ENCODE measurements at regions not wholly inside any gene's neighbourhood (a gene's known extent, or its start where the extent isn't known, plus 50 kb on each side); places are given as distances from the start of the nearest gene placed in this dataset.

GRCh38 chr11:15446315-15446714 lies 331.6 kb downstream of the INSC start:
- Histone ChIP-seq H2AFZ (ENCODE audit: low read depth, low read length, poor library complexity, severe bottlenecking) (no peak overlapping the region), H3K9me2 (ENCODE audit: insufficient read depth) (no peaks in the 10 kb centered on the region), H3K27ac (ENCODE audit: low read depth, low read length) (no peak overlapping the region), H3K4me3 (replicated peaks in 1 of 2; ENCODE audit: low read depth in 1 of 2, low read length in 2 of 2) (no peak overlapping the region), H3K9ac (ENCODE audit: low read length) (no peak overlapping the region), H3K9me3 (ENCODE audit: control insufficient read depth in 1 of 2, insufficient read depth in 1 of 2, low read depth in 1 of 2, low read length in 2 of 2) (no peaks in the 10 kb centered on the region), H3K4me1 (ENCODE audit: control insufficient read depth in 1 of 2, insufficient read depth in 2 of 2, low read length in 2 of 2) (no peaks in the 10 kb centered on the region), H4K20me1 (ENCODE audit: insufficient read depth) (no peaks in the 10 kb centered on the region), H3K36me3 (ENCODE audit: control insufficient read depth in 1 of 2, insufficient read depth in 2 of 2, low read length in 2 of 2) (no peaks in the 10 kb centered on the region), H3K79me2 (ENCODE audit: insufficient read depth, low read length) (no peaks in the 10 kb centered on the region), H3K27me3 (ENCODE audit: insufficient read depth, low read length) (peaks cover 14% of the 10 kb centered on the region; the same call in 1 of the 2 replicates), H3K4me2 (ENCODE audit: low read length) (no peak overlapping the region)
- CTCF ChIA-PET: no interaction called here
- TF ChIP-seq CTCF (IDR thresholded peaks at IDR 0.05 in 2 of 3, conservative IDR thresholded peaks at IDR 0.05 in 1 of 3; ENCODE audit: borderline replicate concordance in 1 of 3, insufficient read depth in 1 of 3, low read depth in 2 of 3, low read length in 2 of 3): no peak
- TF ChIP-seq MAX (IDR thresholded peaks at IDR 0.05): no peak
- no peak for TF ChIP-seq ZNF274 (IDR thresholded peaks at IDR 0.05; ENCODE audit: low read depth, low read length)
- no peak for TF ChIP-seq REST (IDR thresholded peaks at IDR 0.05; ENCODE audit: low read depth)
- no peak for TF ChIP-seq SP1 (IDR thresholded peaks at IDR 0.05; ENCODE audit: low read depth)
- TF ChIP-seq EZH2phosphoT487 (IDR thresholded peaks at IDR 0.05; ENCODE audit: borderline replicate concordance): no peak
- TF ChIP-seq SIN3A (IDR thresholded peaks at IDR 0.05; ENCODE audit: low read depth): no peak
- no peak for TF ChIP-seq ZBTB33 (IDR thresholded peaks at IDR 0.05; ENCODE audit: extremely low read depth, insufficient replicate concordance, low read length)
- TF ChIP-seq JUND (IDR thresholded peaks at IDR 0.05): no peak
- TF ChIP-seq TCF7L2 (IDR thresholded peaks at IDR 0.05; ENCODE audit: borderline replicate concordance, extremely low read depth, insufficient read depth, insufficient read length): no peak
- TF ChIP-seq FOSL1 (IDR thresholded peaks at IDR 0.05; ENCODE audit: low read depth): no peak
- no peak for TF ChIP-seq CEBPB (IDR thresholded peaks at IDR 0.05; ENCODE audit: low read depth)
- ATAC-seq (no peak), DNase-seq (ENCODE audit: low read depth, low spot score) (no peak)
- BruUV-seq (replicated peaks): no TSS peak
- POLR2A ChIA-PET: no interaction called here
- intact Hi-C loops (cut with micrococcal nuclease): no loop called here
- RAD21 ChIA-PET (ENCODE audit: low non-redundant PET in 1 of 2, low total read pairs in 2 of 2, uncharacterized antibody in 2 of 2, unreplicated experiment in 2 of 2): no interaction called here

All from HCT116 (cell line).